H1 (cell line): ENCODE measurements at regions not wholly inside any gene's neighbourhood (a gene's known extent, or its start where the extent isn't known, plus 50 kb on each side); places are given as distances from the start of the nearest gene placed in this dataset.

Experiments used
- BACH1 ChIP-seq: IDR thresholded peaks from 2 replicates; pipeline ENCODE4 v1.6.1; 2012; ENCODE audit warnings: low read length, improper control_type of control experiment
- CTCF ChIP-seq, 3 experiments: IDR thresholded peaks; 1 replicate in 2 of 3; 2 replicates in 1 of 3; pipeline versions ENCODE4 v1.5.1 to v1.6.1; 2011; ENCODE audit warnings: low read length in 3 of 3, mild to moderate bottlenecking in 3 of 3, inconsistent platforms in 2 of 3, low read depth in 1 of 3, moderate library complexity in 1 of 3; ENCODE audit not compliant: insufficient read depth in 1 of 3; ENCODE audit errors: control extremely low read depth in 1 of 3
- E2F6 ChIP-seq: IDR thresholded peaks from 2 replicates; pipeline ENCODE4 v1.6.1; 2012; ENCODE audit warnings: inconsistent platforms
- POLR2A ChIP-seq, 2 experiments: IDR thresholded peaks; 1 replicate in 1 of 2; 2 replicates in 1 of 2; pipeline ENCODE4 v1.6.1; 2011; ENCODE audit warnings: low read depth in 2 of 2, low read length in 2 of 2, mild to moderate bottlenecking in 2 of 2; ENCODE audit errors: control extremely low read depth in 1 of 2
- TAF1 ChIP-seq: IDR thresholded peaks from 2 replicates; pipeline ENCODE4 v1.6.1; 2011; ENCODE audit warnings: mild to moderate bottlenecking, low read depth, low read length

- TF ChIP-seq POLR2A (IDR thresholded peaks at IDR 0.05; ENCODE audit: control extremely low read depth in 1 of 2, low read depth in 2 of 2, low read length in 2 of 2) (no peak), BACH1 (no peak), TAF1 (no peak), CTCF (IDR thresholded peaks at IDR 0.05; ENCODE audit: control extremely low read depth in 1 of 3, insufficient read depth in 1 of 3, low read depth in 1 of 3, low read length in 3 of 3) (no peak), E2F6 (no peak)
Measured at GRCh38 chr16:61042737-61043136, 993.5 kb downstream of the CDH8 start.
